IPS-18a (cell line): ENCODE measurements at regions not wholly inside any gene's neighbourhood (a gene's known extent, or its start where the extent isn't known, plus 50 kb on each side); places are given as distances from the start of the nearest gene placed in this dataset.
"Not testable (repeated sequence)": the region's sequence is repeated elsewhere in the genome, so short reads cannot be mapped to it uniquely, and the experiment has no call there.

ENCODE experiments used
- H3K27ac ChIP-seq: one replicate; pipeline ENCODE4 v1.5.1; 2013; ENCODE audit warnings: low read length
- H3K27me3 ChIP-seq: one replicate; pipeline ENCODE4 v1.6.1; 2013; ENCODE audit warnings: mild to moderate bottlenecking, low read length; ENCODE audit not compliant: control insufficient read depth, insufficient read depth
- H3K36me3 ChIP-seq: one replicate; pipeline ENCODE4 v1.6.1; 2013; ENCODE audit warnings: low read depth, low read length; ENCODE audit not compliant: control insufficient read depth
- H3K4me1 ChIP-seq: one replicate; pipeline ENCODE4 v1.6.1; 2013; ENCODE audit warnings: low read depth, low read length; ENCODE audit not compliant: control insufficient read depth
- H3K4me3 ChIP-seq: one replicate; pipeline ENCODE4 v1.5.1; 2013; ENCODE audit warnings: low read length
- H3K9ac ChIP-seq: one replicate; pipeline ENCODE4 v1.6.1; 2013; ENCODE audit warnings: mild to moderate bottlenecking, low read length, moderate library complexity
- H3K9me3 ChIP-seq: one replicate; pipeline ENCODE4 v1.6.1; 2013; ENCODE audit warnings: low read depth, low read length; ENCODE audit not compliant: control insufficient read depth

GRCh38 chr3:16004812-16005211 is 169.7 kb upstream of the GALNT15 start:
- H3K4me3 ChIP-seq: no peak overlapping the region

GRCh38 chr3:16011376-16011775 is 163.1 kb upstream of the GALNT15 start:
- H3K9ac ChIP-seq: no peak overlapping the region
- H3K9me3 ChIP-seq: peaks cover 11% of the 10 kb centered on the region
- no peaks in the 10 kb centered on the region for H3K27me3 ChIP-seq
- H3K36me3 ChIP-seq: no peaks in the 10 kb centered on the region
- no peak overlapping the region for H3K27ac ChIP-seq
- H3K4me1 ChIP-seq: no peaks in the 10 kb centered on the region
- H3K4me3 ChIP-seq: no peak overlapping the region

More at GRCh38 chr3:16004812-16005211, 169.7 kb upstream of the GALNT15 start:
- Histone ChIP-seq H3K4me1 (no peaks in the 10 kb centered on the region), H3K9ac (no peak overlapping the region), H3K9me3 (peaks cover 11% of the 10 kb centered on the region), H3K27me3 (no peaks in the 10 kb centered on the region), H3K36me3 (no peaks in the 10 kb centered on the region), H3K27ac (no peak overlapping the region)

- no peak overlapping the region for H3K4me3 ChIP-seq
- H3K4me1 ChIP-seq: no peaks in the 10 kb centered on the region
- no peaks in the 10 kb centered on the region for H3K27me3 ChIP-seq
- H3K27ac ChIP-seq: no peak overlapping the region
- H3K9me3 ChIP-seq: peaks cover 11% of the 10 kb centered on the region
- no peak overlapping the region for H3K9ac ChIP-seq
- H3K36me3 ChIP-seq: no peaks in the 10 kb centered on the region
These were observed 162.4 kb upstream of the GALNT15 start for GRCh38 chr3:16012086-16012485.

GRCh38 chr3:16013568-16013967 is 160.9 kb upstream of the GALNT15 start:
- Histone ChIP-seq H3K27ac (no peak overlapping the region), H3K4me1 (no peaks in the 10 kb centered on the region), H3K27me3 (no peaks in the 10 kb centered on the region)

GRCh38 chr3:16021801-16022200 is 152.7 kb upstream of the GALNT15 start:
- not testable (repeated sequence) for H3K4me3 ChIP-seq, H3K4me1 ChIP-seq, H3K27me3 ChIP-seq, H3K9ac ChIP-seq, H3K9me3 ChIP-seq, H3K27ac ChIP-seq, H3K36me3 ChIP-seq

More at GRCh38 chr3:16013568-16013967, 160.9 kb upstream of the GALNT15 start:
- H3K9ac ChIP-seq: no peak overlapping the region
- no peaks in the 10 kb centered on the region for H3K36me3 ChIP-seq
- no peaks in the 10 kb centered on the region for H3K9me3 ChIP-seq
- H3K4me3 ChIP-seq: no peak overlapping the region

GRCh38 chr3:16023881-16024280 is 150.6 kb upstream of the GALNT15 start:
- not testable (repeated sequence) for H3K36me3 ChIP-seq, H3K27me3 ChIP-seq

GRCh38 chr3:16024548-16024947 is 149.9 kb upstream of the GALNT15 start:
- no peaks in the 10 kb centered on the region for H3K27me3 ChIP-seq
- no peaks in the 10 kb centered on the region for H3K36me3 ChIP-seq
- no peak overlapping the region for H3K4me3 ChIP-seq
- no peak overlapping the region for H3K9ac ChIP-seq
- H3K27ac ChIP-seq: no peak overlapping the region
- no peaks in the 10 kb centered on the region for H3K9me3 ChIP-seq
- no peaks in the 10 kb centered on the region for H3K4me1 ChIP-seq

More at GRCh38 chr3:16023881-16024280, 150.6 kb upstream of the GALNT15 start:
- H3K9ac ChIP-seq, H3K4me3 ChIP-seq, H3K9me3 ChIP-seq, H3K27ac ChIP-seq, H3K4me1 ChIP-seq: not testable (repeated sequence)

GRCh38 chr3:16026753-16027152 is 147.7 kb upstream of the GALNT15 start:
- H3K4me3 ChIP-seq: no peak overlapping the region
- no peaks in the 10 kb centered on the region for H3K4me1 ChIP-seq
- no peak overlapping the region for H3K9ac ChIP-seq
- no peaks in the 10 kb centered on the region for H3K9me3 ChIP-seq
- no peaks in the 10 kb centered on the region for H3K27me3 ChIP-seq
- H3K27ac ChIP-seq: no peak overlapping the region
- no peaks in the 10 kb centered on the region for H3K36me3 ChIP-seq

- Histone ChIP-seq H3K9ac (no peak overlapping the region), H3K9me3 (no peaks in the 10 kb centered on the region), H3K4me1 (no peaks in the 10 kb centered on the region), H3K27ac (no peak overlapping the region), H3K36me3 (no peaks in the 10 kb centered on the region), H3K4me3 (no peak overlapping the region), H3K27me3 (no peaks in the 10 kb centered on the region)
These were observed 145.9 kb upstream of the GALNT15 start for GRCh38 chr3:16028604-16029003.

- no peaks in the 10 kb centered on the region for H3K27me3 ChIP-seq
- no peak overlapping the region for H3K9ac ChIP-seq
- H3K4me3 ChIP-seq: no peak overlapping the region
- no peaks in the 10 kb centered on the region for H3K36me3 ChIP-seq
- H3K4me1 ChIP-seq: no peaks in the 10 kb centered on the region
- no peaks in the 10 kb centered on the region for H3K9me3 ChIP-seq
- H3K27ac ChIP-seq: no peak overlapping the region
These were observed 144.1 kb upstream of the GALNT15 start for GRCh38 chr3:16030342-16030741.

- no peaks in the 10 kb centered on the region for H3K36me3 ChIP-seq
- no peak overlapping the region for H3K27ac ChIP-seq
- H3K27me3 ChIP-seq: no peaks in the 10 kb centered on the region
- no peak overlapping the region for H3K9ac ChIP-seq
- no peaks in the 10 kb centered on the region for H3K4me1 ChIP-seq
- no peak overlapping the region for H3K4me3 ChIP-seq
- no peaks in the 10 kb centered on the region for H3K9me3 ChIP-seq
These were observed 143.0 kb upstream of the GALNT15 start for GRCh38 chr3:16031434-16031833.

GRCh38 chr3:16033889-16034687 is 140.4 kb upstream of the GALNT15 start:
- H3K4me1 ChIP-seq: no peaks in the 10 kb centered on the region
- no peak overlapping the region for H3K27ac ChIP-seq
- no peaks in the 10 kb centered on the region for H3K27me3 ChIP-seq
- no peaks in the 10 kb centered on the region for H3K36me3 ChIP-seq
- H3K9me3 ChIP-seq: no peaks in the 10 kb centered on the region
- H3K4me3 ChIP-seq: no peak overlapping the region
- H3K9ac ChIP-seq: no peak overlapping the region
